AG04450 (cell line): ENCODE measurements at regions not wholly inside any gene's neighbourhood (a gene's known extent, or its start where the extent isn't known, plus 50 kb on each side); places are given as distances from the start of the nearest gene placed in this dataset.
A peak's percentile ranks its signal among the peaks of the same experiment; 100 is the strongest.

ENCODE experiments used
- CTCF ChIA-PET: fragments of 300-600, 350-600 bp; formaldehyde crosslinking; extraction: SDS; loops from one replicate; lab custom pipeline; 2022; ENCODE audit warnings: antibody characterized with exemption, inconsistent platforms; lab: Charles Lee
- POLR2A ChIA-PET: fragments of 350-600 bp; formaldehyde crosslinking; extraction: SDS; loops from one replicate; lab custom pipeline; 2021; ENCODE audit warnings: antibody characterized with exemption, inconsistent platforms; lab: Yijun Ruan, JAX
- DNase-seq: peaks from one replicate; pipeline ENCODE4 v3.0.0-alpha.2; 2011; ENCODE audit warnings: low read depth, low spot score
- H3K27ac ChIP-seq: one replicate; pipeline ENCODE4 v1.5.1; 2012; ENCODE audit warnings: low read depth, low read length, control low read depth
- H3K27me3 ChIP-seq: one replicate; pipeline ENCODE4 v1.6.0; 2012; ENCODE audit warnings: low read length; ENCODE audit not compliant: control insufficient read depth, insufficient read depth
- H3K4me3 ChIP-seq: 2 replicates; pipeline ENCODE4 v1.5.1; 2011; ENCODE audit warnings: mild to moderate bottlenecking, low read depth, low read length, control low read depth
- H3K9me3 ChIP-seq: 2 replicates; pipeline ENCODE4 v1.5.1; 2012; ENCODE audit warnings: low read length; ENCODE audit not compliant: control insufficient read depth, insufficient read depth
- CTCF ChIP-seq: IDR thresholded peaks from 2 replicates; pipeline ENCODE4 v1.5.1; 2011; ENCODE audit warnings: low read depth, low read length, control low read depth, inconsistent platforms

DNA sequence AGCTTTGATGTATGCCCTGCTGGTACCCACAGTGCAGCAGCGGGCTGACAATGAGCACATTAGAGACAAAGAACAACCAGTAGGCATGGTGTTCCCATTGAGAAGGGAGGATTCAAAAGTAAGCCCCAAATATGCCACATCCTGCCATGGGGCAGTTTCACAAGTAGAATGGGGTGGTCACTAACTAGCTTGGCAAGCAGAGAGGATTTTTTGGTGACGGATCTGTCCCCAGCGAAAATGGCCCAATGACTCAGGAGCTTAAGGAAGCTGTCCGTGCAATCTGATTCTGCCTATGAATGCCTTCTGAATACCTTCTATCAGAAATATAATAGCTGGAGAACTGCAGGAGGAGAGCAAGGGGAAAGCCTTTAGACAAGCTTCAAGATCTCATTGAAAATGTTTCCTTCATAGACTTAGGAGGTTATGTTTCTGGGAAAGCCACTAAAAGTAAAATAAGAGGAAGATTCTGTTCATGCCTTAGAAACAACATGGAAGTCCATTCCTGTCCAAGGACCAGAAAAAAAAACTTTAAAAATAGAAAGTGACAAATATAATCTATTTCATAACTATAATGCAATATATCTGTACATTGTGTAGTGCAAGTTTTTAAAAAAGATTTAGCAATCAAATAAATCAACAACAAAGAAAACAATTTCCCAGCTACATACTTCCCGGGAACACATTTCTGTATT, 117.5 kb upstream of the SLC14A2 start:
- Histone ChIP-seq H3K9me3 (no peaks in the 10 kb centered on the region), H3K27ac (no peak overlapping the region), H3K4me3 (no peak overlapping the region), H3K27me3 (no peaks in the 10 kb centered on the region)
- no peak for TF ChIP-seq CTCF
- no peak for DNase-seq
- POLR2A ChIA-PET: no interaction called here
- CTCF ChIA-PET: interaction anchor here (0.6 kb wide), 1 partner anchor 113 kb away, joined by 3 read pairs; no protein-coding TSS in a partner anchor

GRCh38 chr18:45498287-45498658, 117.0 kb upstream of the SLC14A2 start:
- no peaks in the 10 kb centered on the region for H3K9me3 ChIP-seq
- no peak overlapping the region for H3K27ac ChIP-seq
- no peaks in the 10 kb centered on the region for H3K27me3 ChIP-seq
- TF ChIP-seq CTCF: no peak
- ChIA-PET CTCF (interaction anchor here (0.6 kb wide), 1 partner anchor 114 kb away, joined by 3 read pairs; no protein-coding TSS in a partner anchor), POLR2A (no interaction called here)
- no peak for DNase-seq
- H3K4me3 ChIP-seq: no peak overlapping the region

GRCh38 chr18:45503990-45504389, 111.3 kb upstream of the SLC14A2 start:
- ChIA-PET CTCF (no interaction called here), POLR2A (no interaction called here)
- Histone ChIP-seq H3K9me3 (no peaks in the 10 kb centered on the region), H3K27ac (no peak overlapping the region), H3K4me3 (no peak overlapping the region), H3K27me3 (peaks cover 4% of the 10 kb centered on the region)
- no peak for TF ChIP-seq CTCF
- no peak for DNase-seq

- Histone ChIP-seq H3K27ac (peak overlapping the region; percentile 2), H3K27me3 (peaks cover 4% of the 10 kb centered on the region), H3K4me3 (no peak overlapping the region), H3K9me3 (no peaks in the 10 kb centered on the region)
- CTCF ChIA-PET: no interaction called here
- no peak for DNase-seq
- POLR2A ChIA-PET: no interaction called here
- TF ChIP-seq CTCF: no peak
Observed at GRCh38 chr18:45505497-45506206, 109.6 kb upstream of the SLC14A2 start.

DNA sequence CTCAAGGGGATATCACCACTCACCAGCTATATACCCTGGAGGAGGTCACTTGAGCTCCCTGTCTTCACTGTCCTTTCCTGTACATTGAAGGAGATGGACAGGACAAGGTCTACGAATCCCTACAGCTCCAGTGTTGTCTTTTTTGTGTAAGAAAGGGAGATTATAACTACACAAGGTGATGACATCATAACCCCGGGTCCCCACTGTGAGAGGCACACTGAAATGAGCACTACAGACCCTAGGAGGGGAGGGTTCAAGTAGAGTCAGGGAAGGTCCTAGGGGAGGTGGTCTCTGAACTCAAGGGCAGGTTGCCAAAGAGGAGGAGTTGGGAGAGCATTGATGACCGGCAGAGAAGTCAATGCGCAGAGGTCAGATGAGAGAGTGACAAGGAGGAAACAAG, 108.3 kb upstream of the SLC14A2 start:
- Histone ChIP-seq H3K27me3 (peaks cover 4% of the 10 kb centered on the region), H3K9me3 (no peaks in the 10 kb centered on the region), H3K27ac (no peak overlapping the region), H3K4me3 (no peak overlapping the region)
- POLR2A ChIA-PET: no interaction called here
- CTCF ChIA-PET: no interaction called here
- DNase-seq: no peak
- no peak for TF ChIP-seq CTCF
